GM23338 (cell line): ENCODE measurements at regions not wholly inside any gene's neighbourhood (a gene's known extent, or its start where the extent isn't known, plus 50 kb on each side); places are given as distances from the start of the nearest gene placed in this dataset.

Experiments
- ATAC-seq: fragments of 200-7000 bp; cut with Tn5 transposase; 3 replicates; pipeline ENCODE4 v1.9.1; 2020
- DNase-seq: peaks from one replicate; pipeline ENCODE4 v3.0.0-alpha.2; 2015; ENCODE audit warnings: low spot score
- H2AFZ ChIP-seq: fragments of 200-600 bp; sonication (generic); 2 replicates; pipeline ENCODE4 v1.8.0; 2016; ENCODE audit warnings: antibody characterized with exemption, mild to moderate bottlenecking, moderate library complexity
- H3F3A ChIP-seq: fragments of 200-600 bp; sonication (generic); replicated peaks from 2 replicates; pipeline ENCODE4 v1.8.0; 2017; ENCODE audit warnings: antibody characterized with exemption, mixed run types, low read depth
- H3K27ac ChIP-seq: fragments of 200-600 bp; sonication (generic); 2 replicates; pipeline ENCODE4 v1.6.1; 2016; ENCODE audit warnings: low read depth
- H3K27me3 ChIP-seq: fragments of 200-600 bp; sonication (generic); 2 replicates; pipeline ENCODE4 v1.8.0; 2016; ENCODE audit warnings: mild to moderate bottlenecking, mixed run types, moderate library complexity; ENCODE audit not compliant: insufficient read depth
- H3K36me3 ChIP-seq: fragments of 200-600 bp; sonication (generic); 2 replicates; pipeline ENCODE4 v1.8.0; 2016; ENCODE audit warnings: mild to moderate bottlenecking; ENCODE audit not compliant: insufficient read depth
- H3K4me1 ChIP-seq: fragments of 200-600 bp; sonication (generic); 2 replicates; pipeline ENCODE4 v1.8.0; 2016; ENCODE audit warnings: mild to moderate bottlenecking, moderate library complexity; ENCODE audit not compliant: insufficient read depth
- H3K4me2 ChIP-seq: fragments of 200-600 bp; sonication (generic); 2 replicates; pipeline ENCODE4 v1.7.1; 2017; ENCODE audit warnings: mixed run types
- H3K4me3 ChIP-seq: fragments of 200-600 bp; sonication (generic); 2 replicates; pipeline ENCODE4 v1.6.1; 2016; ENCODE audit warnings: mixed run types
- H3K79me2 ChIP-seq: fragments of 200-600 bp; sonication (generic); replicated peaks from 2 replicates; pipeline ENCODE4 v1.8.0; 2017; ENCODE audit warnings: mild to moderate bottlenecking; ENCODE audit not compliant: insufficient read depth
- H3K9me2 ChIP-seq: fragments of 200-600 bp; sonication (generic); 2 replicates; pipeline ENCODE4 v1.8.0; 2017; ENCODE audit not compliant: insufficient read depth
- H4K20me1 ChIP-seq: fragments of 200-600 bp; sonication (generic); replicated peaks from 2 replicates; pipeline ENCODE4 v1.8.0; 2017; ENCODE audit warnings: mild to moderate bottlenecking; ENCODE audit not compliant: insufficient read depth
- H3K27ac Mint-ChIP-seq: 2 replicates; pipeline ENCODE4 v1.8.0; 2020; ENCODE audit warnings: inconsistent platforms, mild to moderate bottlenecking, moderate library complexity, mixed read lengths
- H3K27me3 Mint-ChIP-seq: 3 replicates; pipeline ENCODE4 v1.8.0; 2022; ENCODE audit warnings: low read depth, mild to moderate bottlenecking, moderate library complexity, mixed read lengths, inconsistent platforms; ENCODE audit not compliant: insufficient read depth, poor library complexity
- H3K36me3 Mint-ChIP-seq: 3 replicates; pipeline ENCODE4 v1.8.0; 2021; ENCODE audit warnings: low read depth, mild to moderate bottlenecking, inconsistent platforms, moderate library complexity, mixed read lengths
- H3K4me1 Mint-ChIP-seq: 3 replicates; pipeline ENCODE4 v1.8.0; 2020; ENCODE audit warnings: mild to moderate bottlenecking, inconsistent platforms, mixed read lengths
- H3K4me3 Mint-ChIP-seq: 3 replicates; pipeline ENCODE4 v1.8.0; 2021; ENCODE audit warnings: moderate library complexity, mild to moderate bottlenecking, inconsistent platforms, mixed read lengths
- H3K9me3 Mint-ChIP-seq: 3 replicates; pipeline ENCODE4 v1.8.0; 2020; ENCODE audit warnings: moderate library complexity, mild to moderate bottlenecking, inconsistent platforms, mixed read lengths
- CREB1 ChIP-seq: fragments of 250-450 bp; sonication (Bioruptor Pico); IDR thresholded peaks from 2 replicates; pipeline ENCODE4 v1.5.0; 2020; ENCODE audit warnings: low read depth, mild to moderate bottlenecking, moderate library complexity
- CTCF ChIP-seq, 2 experiments: fragments of 200-600 bp in 1 of 2; sonication (generic) in 1 of 2; conservative IDR thresholded peaks; 2 replicates each; pipeline versions ENCODE4 v1.5.1 to v1.6.1; 2016 to 2017; ENCODE audit warnings: antibody characterized with exemption in 2 of 2, low read depth in 2 of 2, mild to moderate bottlenecking in 2 of 2, moderate library complexity in 1 of 2
- EZH2 ChIP-seq: fragments of 200-600 bp; sonication (generic); IDR thresholded peaks from one replicate; pipeline ENCODE4 v1.8.0; 2017; ENCODE audit warnings: antibody characterized with exemption, mild to moderate bottlenecking, low read depth; ENCODE audit not compliant: unreplicated experiment
- EZH2phosphoT487 ChIP-seq: fragments of 200-600 bp; sonication (generic); IDR thresholded peaks from one replicate; pipeline ENCODE4 v1.8.1; 2018; ENCODE audit warnings: antibody characterized with exemption; ENCODE audit not compliant: unreplicated experiment
- NANOG ChIP-seq: IDR thresholded peaks from 2 replicates; pipeline ENCODE4 v1.6.1; 2016; ENCODE audit warnings: antibody characterized with exemption, borderline replicate concordance
- REST ChIP-seq: IDR thresholded peaks from one replicate; pipeline ENCODE4 v1.6.1; 2018; ENCODE audit warnings: antibody characterized with exemption; ENCODE audit not compliant: unreplicated experiment
- ZNF114 ChIP-seq: fragments of 250-450 bp; sonication (Bioruptor Pico); IDR thresholded peaks from 2 replicates; pipeline ENCODE4 v1.5.0; 2020; ENCODE audit warnings: mild to moderate bottlenecking, moderate library complexity

DNA sequence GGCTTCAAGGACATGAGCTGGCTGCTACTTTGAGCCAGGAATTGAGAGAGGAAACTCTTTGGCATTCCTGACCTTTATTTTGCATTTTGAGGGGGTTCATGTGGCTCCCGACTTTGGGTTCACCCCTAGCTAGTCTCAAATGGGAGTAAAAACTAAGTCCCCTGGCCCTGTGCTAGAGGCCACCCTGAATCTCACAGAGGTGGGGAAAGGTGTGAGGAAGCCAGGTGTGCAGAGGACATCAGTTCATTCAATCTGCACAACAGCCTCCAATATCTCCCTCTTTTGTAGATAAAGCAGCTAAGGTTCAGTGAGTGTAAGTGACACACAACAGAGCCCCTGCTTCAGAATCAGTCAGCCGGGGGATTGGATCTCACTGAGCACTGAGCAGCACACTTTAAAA is 325.7 kb downstream of the DCDC2C start (continued):
- no peak for TF ChIP-seq CTCF (conservative IDR thresholded peaks at IDR 0.05; ENCODE audit: low read depth in 2 of 2)
- no peak for TF ChIP-seq CREB1 (CRISPR knock-in tag)
- TF ChIP-seq EZH2phosphoT487: no peak

DNA sequence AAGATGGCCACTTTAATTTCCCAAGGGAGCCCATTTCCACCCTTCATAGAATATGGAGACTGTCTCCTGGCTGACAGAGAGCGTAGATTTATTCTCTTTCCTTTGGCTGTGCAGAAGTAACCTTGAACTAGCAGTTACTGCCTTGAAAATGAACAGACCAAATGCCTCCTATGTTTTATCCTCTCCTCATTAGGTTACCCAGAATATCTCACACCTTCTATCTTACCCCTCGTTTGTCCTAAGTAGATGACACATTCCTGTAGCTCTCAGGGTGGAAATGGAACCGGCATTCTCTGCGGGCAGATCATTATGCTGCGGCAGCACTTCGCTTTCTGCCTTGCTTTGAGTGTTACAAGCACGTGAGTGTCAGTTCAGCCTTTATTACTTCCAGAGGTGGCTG is 336.5 kb downstream of the DCDC2C start:
- Histone ChIP-seq H3F3A (no peaks in the 10 kb centered on the region), H3K9me2 (no peaks in the 10 kb centered on the region), H3K36me3 (0 out of 2 replicates have a peak, but pooled peaks cover 2% of the 10 kb centered on the region), H2AFZ (no peak overlapping the region), H3K27ac (no peak overlapping the region), H3K4me1 (no peaks in the 10 kb centered on the region), H3K4me3 (no peak overlapping the region), H4K20me1 (no peaks in the 10 kb centered on the region), H3K4me2 (no peak overlapping the region), H3K79me2 (no peaks in the 10 kb centered on the region), H3K27me3 (no peaks in the 10 kb centered on the region)
- Mint-ChIP-seq H3K4me3 (no peak overlapping the region), H3K27ac (no peak overlapping the region), H3K36me3 (peaks cover 51% of the 10 kb centered on the region), H3K9me3 (peaks cover 95% of the 10 kb centered on the region), H3K27me3 (peaks cover 10% of the 10 kb centered on the region), H3K4me1 (no peaks in the 10 kb centered on the region)
- no peak for DNase-seq
- no peak for ATAC-seq
- TF ChIP-seq CREB1 (CRISPR knock-in tag) (no peak), NANOG (no peak)

- H3K9me3 Mint-ChIP-seq: peaks cover 88% of the 10 kb centered on the region
- no peaks in the 10 kb centered on the region for H3K27me3 ChIP-seq
- no peaks in the 10 kb centered on the region for H3K4me1 Mint-ChIP-seq
- H3K27me3 Mint-ChIP-seq: peaks cover 7% of the 10 kb centered on the region
- no peak overlapping the region for H3K27ac Mint-ChIP-seq
- H3K36me3 ChIP-seq: no peaks in the 10 kb centered on the region; the same call in 1 of the 2 replicates
- H3K4me3 Mint-ChIP-seq: no peak overlapping the region
- no peaks in the 10 kb centered on the region for H4K20me1 ChIP-seq
- no peak overlapping the region for H3K4me3 ChIP-seq
- H3K27ac ChIP-seq: no peak overlapping the region
- H2AFZ ChIP-seq: no peak overlapping the region
- no peaks in the 10 kb centered on the region for H3K9me2 ChIP-seq
- DNase-seq (no peak), ATAC-seq (no peak)
- no peak overlapping the region for H3K4me2 ChIP-seq
- H3K4me1 ChIP-seq: no peaks in the 10 kb centered on the region
- H3K36me3 Mint-ChIP-seq: peaks cover 19% of the 10 kb centered on the region
- no peaks in the 10 kb centered on the region for H3F3A ChIP-seq
- no peaks in the 10 kb centered on the region for H3K79me2 ChIP-seq
- no peak for TF ChIP-seq ZNF114
- no peak for TF ChIP-seq EZH2phosphoT487
- TF ChIP-seq EZH2: no peak
- TF ChIP-seq CTCF (conservative IDR thresholded peaks at IDR 0.05; ENCODE audit: low read depth in 2 of 2): no peak
- no peak for TF ChIP-seq REST
These were observed 344.9 kb downstream of the DCDC2C start for GRCh38 chr2:4047961-4048891.
